Stimulated activated CD4-positive, alpha-beta T cell treated with anti-CD3 and anti-CD28 coated beads, Interleukin-15, amount 100 ng/mL, for 48 hours (primary cell): ENCODE measurements at regions not wholly inside any gene's neighbourhood (a gene's known extent, or its start where the extent isn't known, plus 50 kb on each side); places are given as distances from the start of the nearest gene placed in this dataset.
"Not testable (repeated sequence)": the region's sequence is repeated elsewhere in the genome, so short reads cannot be mapped to it uniquely, and the experiment has no call there.

Experiments
- DNase-seq, 2 donors: peaks; one replicate each; pipeline ENCODE4 v3.0.0-alpha.2; 2020; ENCODE audit warnings: low read depth in 2 of 2

DNA sequence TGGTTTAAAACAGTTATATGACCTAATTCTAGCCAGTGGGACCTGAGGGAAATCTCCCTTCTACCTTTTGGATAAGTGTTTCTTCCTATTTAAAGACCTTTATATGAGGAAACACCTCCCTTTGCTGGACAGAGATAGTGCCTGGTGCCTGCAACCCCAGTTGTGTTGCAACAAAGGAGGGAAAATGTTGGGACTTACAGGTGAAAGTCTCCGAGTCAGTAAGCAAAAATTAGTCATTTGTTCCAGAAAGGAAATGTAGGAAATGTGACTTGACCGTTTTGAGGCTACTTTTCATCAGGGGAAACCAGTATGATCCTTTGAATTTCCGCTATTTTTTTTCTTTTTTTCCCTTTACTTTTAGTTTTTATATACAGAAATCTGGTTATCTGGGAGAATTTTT is 165.5 kb downstream of the DKK1 start:
- no peak for DNase-seq

DNA sequence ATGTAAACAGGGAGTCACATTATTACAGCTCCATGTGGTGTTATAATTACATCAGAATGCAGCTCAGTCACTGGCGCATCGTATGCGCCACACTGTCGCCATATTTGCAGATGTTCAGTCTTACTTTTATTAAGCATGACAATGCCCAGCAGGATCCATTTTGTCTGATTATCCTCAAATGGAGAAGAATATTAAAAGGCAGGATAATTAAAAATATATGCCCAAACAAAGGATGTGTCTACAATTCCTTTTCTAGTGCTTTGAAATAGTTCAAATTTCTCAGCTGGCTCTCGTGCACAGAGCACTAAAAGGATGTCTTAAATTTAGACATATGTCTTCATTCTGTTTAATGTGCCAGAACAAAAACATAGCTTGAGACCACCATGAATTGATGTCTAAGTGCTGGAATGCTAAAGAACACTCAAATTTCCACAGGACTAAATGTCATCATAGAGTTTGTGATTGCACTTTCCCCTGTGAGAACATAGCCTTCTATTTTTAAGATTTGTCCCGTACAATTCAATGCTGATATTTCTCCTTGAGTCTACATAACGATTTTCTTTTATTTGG is 168.0 kb downstream of the DKK1 start:
- DNase-seq = no peak

DNA sequence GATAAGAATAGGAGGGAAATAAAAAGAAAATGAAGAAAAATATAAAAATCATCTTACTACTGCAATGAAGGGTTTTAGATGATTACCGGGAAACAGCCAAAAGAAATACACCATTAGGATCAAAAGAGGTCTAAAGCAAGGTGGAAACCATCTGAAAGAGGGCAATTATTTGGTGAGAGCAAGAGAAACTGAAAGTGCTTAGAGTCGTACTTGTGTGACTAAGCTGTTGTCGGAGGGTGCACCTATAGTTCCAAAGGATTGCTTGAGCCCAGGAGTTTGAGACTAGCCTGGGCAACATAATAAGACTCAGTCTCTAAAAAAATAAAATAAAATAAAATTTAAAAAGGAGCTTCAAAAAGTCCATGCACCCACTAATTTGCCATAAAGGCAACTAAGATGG is 169.5 kb downstream of the DKK1 start:
- DNase-seq = no peak

DNA sequence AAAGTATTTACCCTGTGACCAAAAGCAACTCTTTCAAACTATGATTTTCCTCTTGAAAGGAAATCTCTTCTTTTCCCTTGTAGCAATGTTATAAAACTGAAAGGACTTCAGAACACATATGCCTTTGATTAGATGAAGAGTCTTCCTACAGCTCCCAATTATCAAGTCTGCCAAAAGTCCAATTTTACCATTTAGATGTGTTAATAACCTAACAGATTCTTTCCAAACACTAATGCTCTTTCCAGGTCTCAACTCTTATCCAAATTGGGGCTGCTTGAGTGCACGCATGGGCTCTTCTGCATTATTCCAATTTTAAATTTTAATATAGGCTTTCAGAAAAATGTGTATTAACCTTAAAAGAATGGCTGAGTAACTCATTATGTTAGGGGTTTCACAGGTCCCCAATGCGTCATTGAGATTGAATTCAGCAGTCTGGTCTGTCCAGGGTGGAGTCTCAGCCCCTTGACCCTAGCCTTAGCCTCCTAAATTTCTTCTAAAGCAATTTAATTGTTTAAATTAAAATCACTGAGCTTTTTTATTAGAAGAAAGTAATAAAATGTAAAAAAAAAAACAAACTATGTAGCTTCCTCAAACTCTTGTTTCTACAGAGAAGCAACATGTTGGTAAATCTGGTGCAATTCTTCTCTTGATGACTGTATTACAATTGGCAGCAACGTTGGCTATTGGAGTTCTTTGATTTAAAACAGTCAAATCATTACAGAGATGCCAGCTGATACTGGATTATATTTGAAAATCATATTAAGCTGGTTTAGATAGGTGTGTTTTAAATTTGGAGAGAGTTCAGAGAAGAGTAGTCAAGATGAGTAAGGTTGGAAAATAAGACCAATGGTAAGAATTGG is 170.4 kb downstream of the DKK1 start:
- no peak for DNase-seq

DNA sequence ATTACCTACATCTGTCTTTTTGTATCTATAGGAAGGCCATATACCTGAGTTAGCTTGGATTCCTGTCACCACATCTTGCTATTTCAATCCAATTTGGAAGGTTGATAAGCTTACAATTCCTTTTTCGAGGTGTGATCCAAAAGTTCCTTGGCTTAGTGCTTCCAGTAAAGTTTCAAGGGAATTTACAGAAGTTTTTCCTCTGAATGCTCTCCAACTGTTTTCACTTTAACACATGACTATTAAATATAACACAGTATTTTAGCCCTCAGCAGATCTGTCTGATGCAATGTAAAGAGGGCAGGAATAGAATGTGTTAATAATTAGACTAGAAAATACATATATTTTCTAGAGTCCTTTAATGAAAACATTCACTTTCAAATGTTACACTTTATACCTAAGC is 171.4 kb downstream of the DKK1 start:
- DNase-seq = no peak

DNA sequence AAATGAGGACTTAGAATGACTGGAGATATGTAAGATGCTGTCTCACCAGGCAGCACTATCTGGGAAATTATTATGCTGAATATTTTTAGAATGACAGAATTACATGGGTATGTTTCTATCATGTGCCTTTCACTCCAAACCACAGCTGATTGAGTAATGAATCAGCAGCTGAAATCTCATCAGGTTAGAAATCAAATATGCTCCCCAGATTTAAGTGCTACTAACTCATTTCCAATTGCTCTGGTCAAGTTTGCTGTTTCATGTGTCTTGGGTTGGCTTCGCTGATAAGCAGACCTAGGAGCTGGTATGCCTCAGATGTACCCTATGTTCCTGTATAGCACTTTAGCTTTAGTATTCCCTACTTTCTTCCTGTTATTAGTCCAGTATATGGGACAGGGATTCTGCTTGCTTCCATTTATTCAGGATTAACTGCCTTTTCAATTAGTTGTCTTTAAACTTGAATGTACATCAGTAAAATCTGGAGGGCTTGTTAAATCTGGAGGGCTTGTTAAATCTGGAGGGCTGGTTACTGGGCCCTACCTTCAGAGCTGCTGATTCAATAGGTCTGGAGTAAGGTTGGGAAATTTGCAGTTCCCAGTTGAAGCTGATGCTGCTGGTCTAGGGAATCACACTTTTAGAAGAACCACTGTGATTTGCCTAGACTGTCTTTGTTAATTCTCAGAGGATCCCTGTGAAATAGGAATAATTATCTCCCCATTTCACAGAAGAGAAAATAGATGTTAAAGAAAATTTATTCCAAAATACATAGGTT is 172.9 kb downstream of the DKK1 start:
- DNase-seq = no peak

DNA sequence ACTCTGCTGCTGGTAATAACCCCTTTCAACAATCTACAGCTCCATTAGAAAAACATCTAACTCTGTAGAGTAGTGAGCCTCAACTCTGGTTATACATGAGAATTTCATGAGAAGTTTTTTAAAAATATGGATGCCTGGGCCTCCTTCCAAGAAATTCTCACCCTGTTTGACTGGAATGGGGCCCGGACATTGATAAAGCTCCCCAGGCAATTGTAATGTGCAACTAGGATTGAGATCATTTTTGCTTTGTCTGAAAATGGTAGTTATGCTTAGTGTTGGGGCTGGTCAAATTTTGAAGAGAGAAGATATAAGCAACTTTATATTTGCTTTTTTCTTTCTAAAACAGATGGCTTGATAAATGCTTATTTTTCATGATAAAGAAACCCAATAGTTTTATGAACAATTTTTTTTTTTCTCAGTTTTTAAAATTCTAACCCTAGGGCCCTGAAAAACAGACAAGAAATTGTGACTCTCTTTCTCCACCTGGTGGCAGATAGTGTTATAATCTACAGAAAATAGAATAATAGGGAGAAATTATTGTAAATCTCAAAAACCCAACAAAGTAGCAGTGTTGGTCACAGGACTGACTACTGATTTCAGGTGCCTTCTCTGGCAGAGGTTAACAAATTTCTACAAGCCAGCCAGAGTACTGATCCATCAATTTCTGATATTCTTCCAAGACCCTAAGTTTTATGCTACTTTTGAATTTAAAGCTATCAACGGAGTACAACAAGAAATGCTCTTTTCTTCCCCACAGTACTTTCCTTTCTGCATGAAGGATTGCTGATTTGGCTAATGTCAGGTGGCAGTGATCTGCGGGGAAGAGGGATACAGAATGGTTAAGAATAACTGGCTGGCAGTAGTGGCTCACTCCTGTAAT is 174.8 kb downstream of the DKK1 start:
- DNase-seq = no peak

DNA sequence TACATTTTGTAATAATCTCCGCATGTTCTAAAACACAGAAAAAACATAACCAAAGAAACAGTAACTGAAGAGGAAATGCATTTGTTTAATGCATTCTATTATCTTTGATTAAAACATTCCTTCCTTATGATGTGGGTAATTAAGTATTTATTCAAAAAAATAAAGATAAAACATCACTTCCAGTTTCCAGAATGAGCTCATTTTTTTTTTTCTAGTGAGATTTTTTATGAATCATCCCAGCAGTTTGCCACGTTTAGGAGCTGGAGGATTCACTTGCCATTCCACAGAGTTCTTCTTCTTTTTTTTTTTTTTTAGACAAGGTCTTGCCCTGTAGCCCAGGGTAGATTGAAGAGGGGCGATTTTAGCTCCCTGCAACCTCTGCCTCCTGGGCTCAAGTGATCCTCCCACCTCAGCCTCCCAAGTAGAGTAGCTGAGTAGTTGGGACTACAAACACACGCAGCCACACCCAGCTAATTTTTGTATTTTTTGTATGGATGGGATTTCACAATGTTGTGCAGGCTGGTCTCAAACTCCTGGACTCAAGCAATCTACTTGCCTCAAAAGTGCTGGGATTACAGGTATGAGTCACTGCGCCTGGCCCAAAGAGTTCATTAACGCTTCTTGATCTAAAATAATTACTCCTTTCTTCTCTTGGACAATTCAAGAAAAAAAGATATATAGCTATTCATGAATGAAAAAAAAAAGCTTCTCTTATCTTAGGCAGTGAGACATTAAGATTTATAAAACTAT is 177.3 kb downstream of the DKK1 start:
- DNase-seq = no peak

DNA sequence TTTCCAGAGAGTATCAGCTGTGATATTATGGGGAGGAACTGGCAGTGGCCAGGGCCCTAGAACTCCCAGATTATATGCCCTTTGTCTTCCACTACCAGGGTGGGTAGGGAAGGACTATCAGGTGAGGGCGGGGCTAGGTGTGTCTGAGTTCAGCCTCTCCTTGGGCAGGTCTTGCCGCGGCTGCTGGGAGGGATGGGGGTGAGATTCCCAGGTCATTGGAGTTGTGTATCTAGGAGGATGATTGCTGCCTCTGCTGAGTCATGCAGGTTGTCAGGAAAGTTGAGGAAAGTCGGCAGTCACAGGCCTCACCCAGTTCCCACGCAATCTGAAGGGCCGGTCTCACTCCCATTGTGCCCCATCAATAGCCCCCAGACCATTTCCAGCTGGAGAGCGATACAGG is 185.2 kb downstream of the DKK1 start:
- DNase-seq = no peak

DNA sequence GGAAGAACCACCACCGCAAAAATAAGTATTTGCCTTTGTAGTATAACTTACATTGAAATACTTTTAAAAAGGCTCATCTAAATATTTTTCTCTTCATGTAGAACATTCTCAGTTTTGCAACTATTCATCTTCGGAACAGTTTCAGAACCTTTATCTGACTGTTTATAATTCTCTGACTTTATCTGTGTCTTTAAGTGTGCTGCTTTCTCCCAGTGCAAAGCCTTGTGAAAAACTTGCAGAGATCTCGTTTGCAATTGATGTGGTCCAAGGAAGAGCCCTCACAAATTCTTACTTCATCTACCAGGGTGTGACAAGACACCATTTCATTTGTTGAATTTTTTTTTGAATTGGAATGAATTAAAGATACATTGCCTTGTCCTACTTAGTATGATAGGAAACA is 186.4 kb downstream of the DKK1 start:
- DNase-seq = no peak

DNA sequence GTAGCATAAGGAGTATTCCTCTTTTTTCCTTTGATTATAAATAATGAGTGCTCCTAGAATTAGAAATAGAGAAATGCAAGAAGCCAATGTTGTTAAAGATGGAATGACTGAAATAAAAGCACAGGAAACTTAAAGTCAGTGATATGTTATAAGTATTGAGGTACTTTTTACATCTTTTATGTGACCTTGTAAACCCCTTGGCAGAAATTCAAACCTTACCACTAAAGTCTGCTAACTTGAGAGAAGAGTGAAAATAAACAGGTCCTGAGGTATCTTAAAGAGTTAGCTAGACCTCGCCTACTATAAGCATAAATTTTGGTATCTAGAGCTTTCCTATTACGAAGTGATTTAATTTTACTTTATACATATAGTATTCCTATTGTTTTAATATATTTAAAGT is 188.2 kb downstream of the DKK1 start:
- DNase-seq = no peak

DNA sequence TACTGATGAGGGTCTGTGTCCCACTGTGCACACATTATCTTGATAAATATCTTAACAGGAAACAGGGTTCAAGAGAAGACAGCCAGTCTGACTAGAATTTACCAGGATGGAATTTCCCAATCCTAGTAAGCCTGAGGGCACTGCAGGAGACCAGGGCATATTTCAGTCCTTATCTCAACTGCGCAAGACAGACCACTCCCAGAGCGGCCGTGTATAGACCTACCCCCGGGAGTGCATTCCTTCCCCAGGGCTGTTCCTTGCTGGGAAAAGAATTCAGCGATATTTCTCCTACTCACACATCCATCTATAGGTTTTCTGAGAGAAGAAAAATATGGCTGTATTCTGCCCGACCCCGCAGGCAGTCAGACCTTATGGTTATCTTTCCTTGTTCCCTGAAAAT is 191.3 kb downstream of the DKK1 start:
- not testable (repeated sequence) for DNase-seq

DNA sequence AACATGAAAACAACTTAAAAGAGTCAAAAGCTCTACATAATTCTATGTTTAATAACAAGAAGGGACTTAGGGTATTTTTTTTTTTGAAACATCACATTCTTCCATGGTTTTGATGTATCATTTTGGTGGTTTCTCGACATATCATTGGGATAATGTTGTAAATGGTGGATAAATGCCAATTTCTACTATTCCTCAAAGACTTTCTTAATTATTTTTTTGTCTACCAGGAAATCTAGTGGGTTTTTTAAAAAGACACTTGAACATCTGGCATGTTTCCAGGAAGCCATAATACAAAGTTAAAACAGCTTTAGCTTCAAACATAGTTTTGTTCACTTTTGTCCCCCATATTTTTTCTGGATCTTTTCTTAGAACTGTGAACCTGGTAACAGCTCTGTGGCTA is 200.4 kb downstream of the DKK1 start:
- DNase-seq = no peak

DNA sequence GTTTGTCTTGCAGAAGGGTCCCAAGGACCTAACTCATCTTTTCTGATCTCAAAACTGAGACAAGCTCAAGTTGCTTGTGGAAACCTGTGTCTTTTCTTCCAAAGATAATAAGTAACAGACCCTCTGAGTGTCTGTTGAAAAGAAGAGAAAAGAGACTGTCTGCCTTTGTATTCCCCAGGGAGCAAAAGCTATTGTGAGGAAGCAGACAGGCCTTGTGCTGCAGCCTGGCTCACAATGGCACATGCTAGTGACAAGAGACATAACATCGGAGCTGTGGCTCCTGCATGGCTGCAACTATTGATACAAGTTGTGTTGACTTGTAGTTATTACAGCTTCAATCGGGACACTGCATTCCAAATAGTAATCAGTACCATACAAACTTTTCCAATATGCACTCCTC is 202.9 kb downstream of the DKK1 start:
- no peak for DNase-seq

DNA sequence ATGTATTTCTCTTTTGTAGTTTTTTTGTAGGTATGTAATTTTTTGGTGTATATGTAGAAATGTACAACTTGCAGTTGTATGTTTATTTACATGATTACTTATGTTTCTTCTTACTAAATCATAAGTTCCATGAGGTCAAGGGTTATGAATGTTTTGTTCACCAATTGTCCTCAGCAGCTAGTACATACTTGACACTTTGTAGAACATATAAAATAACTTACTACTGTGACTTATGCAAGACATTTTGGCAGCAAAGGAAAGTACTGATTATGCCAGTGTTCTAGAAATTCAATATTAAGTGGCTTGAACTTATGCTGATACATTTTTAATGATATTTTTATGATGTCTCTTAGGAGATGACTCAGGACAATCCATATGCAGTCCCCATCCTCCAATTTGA is 209.6 kb downstream of the DKK1 start:
- no peak for DNase-seq

DNA sequence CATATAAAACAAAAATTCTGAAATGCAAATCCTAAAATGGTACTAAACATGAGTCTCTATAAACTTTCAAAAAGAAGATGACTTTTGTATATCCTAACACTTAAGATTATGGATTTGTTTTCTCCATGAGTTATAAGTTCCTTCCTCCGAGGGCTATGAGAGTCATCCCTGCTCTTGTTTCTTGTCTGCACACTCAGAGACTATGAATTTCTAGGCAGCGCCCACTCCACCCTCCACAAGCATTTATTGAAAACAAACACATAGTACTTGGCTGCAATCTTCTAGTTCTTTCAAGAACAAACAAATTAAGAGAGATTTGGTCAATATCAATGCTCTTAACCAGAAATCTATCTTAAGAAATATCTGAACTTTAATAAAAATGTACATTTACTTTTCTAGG is 211.7 kb downstream of the DKK1 start:
- no peak for DNase-seq

DNA sequence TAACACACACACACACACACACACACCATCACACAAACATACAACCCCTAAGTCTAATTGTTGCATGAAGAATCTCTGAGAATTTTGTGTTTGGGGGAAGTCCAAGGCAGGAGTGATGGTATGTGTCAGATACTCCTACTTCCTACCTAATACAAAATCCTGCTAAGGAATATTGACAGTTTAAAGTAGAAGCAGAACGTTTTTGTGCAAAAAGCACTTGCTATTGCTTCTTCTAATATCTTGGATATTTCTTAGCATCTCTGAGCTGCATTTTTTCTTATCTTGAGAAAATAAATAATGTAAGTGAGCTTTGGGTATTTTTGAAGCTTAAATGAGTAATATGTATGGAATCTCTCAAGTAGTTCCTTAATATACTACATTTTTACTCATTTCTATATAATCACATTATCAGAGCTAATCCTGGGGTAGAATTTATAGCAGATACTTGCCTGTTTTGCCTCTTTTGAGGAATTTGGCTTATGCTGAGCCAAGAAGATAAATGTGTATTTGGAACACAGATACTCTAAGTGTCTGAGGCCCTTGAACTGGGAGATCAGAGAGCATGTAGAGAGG is 212.3 kb downstream of the DKK1 start:
- DNase-seq = no peak

DNA sequence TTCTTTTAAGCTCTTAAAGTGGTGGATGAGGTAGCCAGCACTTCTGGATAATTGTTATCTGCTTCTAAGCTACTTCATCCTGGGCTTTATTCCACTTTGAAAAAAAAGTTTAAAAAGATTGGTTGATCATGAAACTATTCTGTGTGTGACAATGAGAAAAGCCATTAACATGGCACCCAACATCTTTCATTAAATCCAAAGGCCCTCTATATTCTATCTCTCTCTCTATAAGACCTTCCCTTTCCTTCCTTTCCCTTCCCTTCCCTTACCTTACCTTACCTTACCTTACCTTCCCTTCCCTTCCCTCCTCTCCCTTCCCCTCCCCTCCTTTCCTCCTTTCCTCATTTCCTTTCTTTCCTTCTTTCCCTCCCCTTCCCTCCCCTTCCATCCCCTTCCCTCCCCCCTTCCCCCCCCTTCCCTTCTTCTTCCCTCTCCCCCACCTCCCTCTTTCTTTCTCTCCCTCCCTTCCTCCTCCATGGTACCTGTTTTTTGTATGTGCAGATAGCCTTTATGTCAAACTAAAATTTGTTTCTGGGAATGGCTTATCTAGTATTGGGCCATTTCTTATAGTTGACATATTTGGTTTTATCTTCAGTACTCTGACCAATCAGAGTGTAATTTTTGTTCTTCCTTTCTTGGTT is 218.7 kb downstream of the DKK1 start:
- DNase-seq = no peak

DNA sequence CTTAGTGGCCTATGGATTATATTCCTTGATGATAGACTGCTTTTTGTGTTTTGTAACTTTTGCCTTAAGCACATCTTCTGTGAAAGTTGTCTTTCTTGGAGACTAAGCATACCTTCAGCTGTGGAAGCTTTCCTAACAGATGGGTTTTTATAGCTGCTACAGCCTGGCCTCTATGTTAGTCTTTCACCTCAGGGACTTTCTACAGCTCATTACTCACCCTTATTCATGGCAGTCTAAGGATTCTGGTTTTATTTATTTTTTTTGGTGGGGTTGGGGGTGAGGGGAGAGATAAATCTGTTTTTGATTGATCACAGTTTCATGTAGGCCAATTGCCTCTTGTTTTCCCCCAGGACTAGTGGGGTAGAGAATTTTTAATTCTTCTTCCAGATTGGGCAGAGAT is 219.9 kb downstream of the DKK1 start:
- DNase-seq = no peak

DNA sequence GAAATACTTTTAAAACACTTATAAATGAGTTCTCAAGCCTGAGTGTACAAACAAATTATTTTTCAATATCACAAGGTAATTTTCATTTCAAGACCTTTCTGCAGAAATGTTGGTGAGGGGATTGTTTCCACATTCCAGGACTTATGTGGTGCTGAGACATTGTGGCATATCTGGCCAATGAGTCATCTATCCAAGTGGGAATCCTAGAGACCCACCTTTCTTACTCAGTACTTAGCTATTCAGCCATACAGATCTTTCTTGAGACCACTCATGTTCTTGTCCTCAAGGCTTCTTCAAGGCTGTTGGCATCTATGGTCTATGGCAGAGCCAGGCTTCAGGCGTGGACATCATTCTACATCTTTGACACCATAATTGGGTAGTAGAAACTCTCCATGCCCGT is 225.4 kb downstream of the DKK1 start:
- no peak for DNase-seq
